HG02678 (cell line): ENCODE measurements at regions not wholly inside any gene's neighbourhood (a gene's known extent, or its start where the extent isn't known, plus 50 kb on each side); places are given as distances from the start of the nearest gene placed in this dataset.

Experiments used
- ATAC-seq: cut with Tn5 transposase; IDR thresholded peaks from one replicate; pipeline ENCODE4 v1.9.1; 2021; ENCODE audit warnings: mild to moderate bottlenecking, moderate library complexity; ENCODE audit not compliant: unreplicated experiment

- no peak for ATAC-seq
Measured at GRCh38 chr10:120982507-120982906, 131.3 kb downstream of the WDR11 start.

DNA sequence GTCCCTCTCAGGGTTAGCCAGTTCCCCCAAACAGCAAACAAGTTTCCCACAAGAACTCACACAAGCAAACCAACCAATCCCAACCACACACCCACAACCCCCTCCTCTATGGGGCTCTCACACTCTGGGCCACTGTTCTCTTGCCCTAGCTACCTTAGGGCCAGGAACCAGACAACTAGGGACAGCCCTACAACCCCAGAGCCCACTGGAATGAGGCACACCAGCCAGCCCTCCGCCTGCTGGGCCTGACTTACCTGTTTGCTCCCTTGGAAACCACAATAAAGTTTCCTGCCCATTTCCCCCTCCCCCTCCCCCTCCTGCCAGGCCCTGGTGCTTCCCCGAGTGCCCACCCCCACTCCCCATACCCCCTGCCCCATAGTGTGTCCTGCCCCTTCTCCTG, 132.6 kb downstream of the WDR11 start:
- no peak for ATAC-seq

- no peak for ATAC-seq
Measured at GRCh38 chr10:120984221-120984620, 133.1 kb downstream of the WDR11 start.

DNA sequence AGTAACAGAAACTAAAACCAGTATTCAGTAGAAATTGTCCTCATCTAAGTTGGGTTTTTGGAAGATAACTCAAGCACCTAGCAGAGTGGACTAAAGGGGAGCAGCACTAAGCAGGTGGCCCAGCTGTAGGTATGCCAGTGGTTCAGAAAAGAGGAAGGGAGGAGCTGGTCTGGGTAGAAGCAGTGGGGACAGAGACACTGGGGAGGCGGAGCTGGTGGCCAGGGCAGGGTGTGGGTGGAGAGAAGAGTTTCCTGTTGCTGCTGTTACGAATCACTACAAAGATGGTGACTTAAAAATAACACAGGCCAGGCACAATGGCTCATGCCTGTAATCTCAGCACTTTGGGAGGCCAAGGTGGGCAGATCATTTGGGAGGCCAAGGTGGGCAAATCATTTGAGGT, 136.2 kb downstream of the WDR11 start:
- ATAC-seq, result no peak

- ATAC-seq, result no peak
Measured at GRCh38 chr10:120988751-120989150, 137.6 kb downstream of the WDR11 start.

- ATAC-seq, result no peak
Measured at GRCh38 chr10:120989279-120989678, 138.1 kb downstream of the WDR11 start.

- ATAC-seq, result no peak
Measured at GRCh38 chr10:120989996-120990598, 138.9 kb downstream of the WDR11 start.

- ATAC-seq, result no peak
Measured at GRCh38 chr10:120990831-120991230, 139.7 kb downstream of the WDR11 start.

DNA sequence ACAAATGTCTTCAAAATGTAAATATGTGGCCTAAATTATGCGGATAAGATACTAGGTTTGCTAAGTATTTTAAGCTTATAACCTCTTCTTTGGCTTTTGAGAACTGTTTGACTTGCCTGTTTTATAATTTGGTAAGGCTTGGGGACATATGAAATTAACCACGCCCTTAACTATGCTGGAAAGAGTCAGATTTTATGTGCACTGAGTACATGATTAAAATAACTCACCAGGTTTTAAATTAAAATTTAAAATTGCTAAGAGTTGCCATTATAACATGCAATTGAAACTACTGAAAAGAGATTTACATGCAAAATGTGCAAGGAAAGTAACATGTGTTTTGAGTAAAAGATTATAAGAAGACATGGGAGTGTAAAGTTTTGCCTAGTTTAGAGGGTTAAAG, 141.9 kb downstream of the WDR11 start:
- ATAC-seq, result no peak

GRCh38 chr10:120995768-120996167, 144.6 kb downstream of the WDR11 start:
- no peak for ATAC-seq

GRCh38 chr10:120996456-120997034, 145.4 kb downstream of the WDR11 start:
- no peak for ATAC-seq

DNA sequence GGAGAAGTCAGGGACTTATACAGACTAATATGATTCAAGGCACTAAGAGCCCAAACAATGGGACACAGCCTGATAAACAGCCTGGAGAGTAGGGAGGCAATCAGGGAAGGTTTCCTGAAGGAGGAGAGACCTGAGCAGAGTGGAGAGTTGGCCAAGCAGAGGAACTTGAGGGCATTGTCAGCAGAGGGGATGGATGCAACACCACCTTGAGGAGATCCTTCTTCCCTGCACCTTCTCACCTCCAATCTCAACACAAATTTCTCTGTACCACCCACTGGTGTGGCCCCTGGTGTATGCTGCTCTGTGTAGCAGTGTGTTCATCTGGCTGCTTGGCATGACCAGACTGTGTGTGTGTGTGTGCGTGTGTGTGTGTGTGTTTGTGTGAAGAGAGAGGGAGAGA, 146.2 kb downstream of the WDR11 start:
- no peak for ATAC-seq

GRCh38 chr10:120997756-120998155, 146.6 kb downstream of the WDR11 start:
- ATAC-seq, result no peak

GRCh38 chr10:120998251-120998650, 147.1 kb downstream of the WDR11 start:
- no peak for ATAC-seq

DNA sequence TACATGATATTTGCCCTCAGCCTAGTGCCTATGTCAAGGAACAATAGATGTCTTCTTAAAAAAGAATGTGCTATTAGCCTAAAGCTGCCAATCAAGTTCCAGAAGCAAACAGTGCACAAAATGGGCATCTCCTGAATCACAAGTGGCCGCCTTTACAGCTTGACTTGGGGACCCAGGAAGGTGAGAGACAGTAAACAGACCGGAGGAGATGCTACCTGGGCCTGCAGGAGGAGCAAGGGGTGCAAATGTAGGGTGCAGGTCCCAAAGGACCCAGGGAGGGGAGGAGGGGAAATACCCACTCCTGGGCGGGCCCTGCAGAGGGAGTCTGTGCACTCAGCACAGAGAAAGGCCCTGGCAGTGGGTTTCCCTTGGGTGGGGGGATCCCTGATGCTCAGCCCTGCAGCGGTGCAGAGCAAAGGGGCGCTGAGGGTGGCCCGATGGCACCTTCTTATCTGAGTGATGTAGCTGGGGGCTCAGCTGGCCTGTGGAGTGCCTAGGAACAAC, 147.7 kb downstream of the WDR11 start:
- no peak for ATAC-seq

DNA sequence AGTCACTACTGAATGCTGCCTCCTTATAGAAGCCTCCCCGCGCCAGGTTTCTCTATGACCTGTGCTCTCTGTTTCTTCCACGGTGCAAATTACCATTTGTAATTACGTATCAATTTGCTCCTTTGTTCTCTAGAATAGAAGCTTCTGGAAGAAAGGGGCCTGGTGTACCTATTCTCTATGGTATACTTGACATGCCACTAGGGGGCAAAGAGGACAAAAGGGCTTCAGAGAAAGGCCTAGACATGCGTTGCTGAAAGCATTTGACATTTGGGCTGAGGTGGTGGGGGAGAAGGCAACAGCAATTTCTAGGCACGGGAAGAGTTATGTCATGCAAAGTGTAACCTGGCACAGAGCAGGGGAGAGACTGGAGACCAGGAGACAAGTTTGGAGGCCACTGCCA, 148.7 kb downstream of the WDR11 start:
- ATAC-seq, result no peak

DNA sequence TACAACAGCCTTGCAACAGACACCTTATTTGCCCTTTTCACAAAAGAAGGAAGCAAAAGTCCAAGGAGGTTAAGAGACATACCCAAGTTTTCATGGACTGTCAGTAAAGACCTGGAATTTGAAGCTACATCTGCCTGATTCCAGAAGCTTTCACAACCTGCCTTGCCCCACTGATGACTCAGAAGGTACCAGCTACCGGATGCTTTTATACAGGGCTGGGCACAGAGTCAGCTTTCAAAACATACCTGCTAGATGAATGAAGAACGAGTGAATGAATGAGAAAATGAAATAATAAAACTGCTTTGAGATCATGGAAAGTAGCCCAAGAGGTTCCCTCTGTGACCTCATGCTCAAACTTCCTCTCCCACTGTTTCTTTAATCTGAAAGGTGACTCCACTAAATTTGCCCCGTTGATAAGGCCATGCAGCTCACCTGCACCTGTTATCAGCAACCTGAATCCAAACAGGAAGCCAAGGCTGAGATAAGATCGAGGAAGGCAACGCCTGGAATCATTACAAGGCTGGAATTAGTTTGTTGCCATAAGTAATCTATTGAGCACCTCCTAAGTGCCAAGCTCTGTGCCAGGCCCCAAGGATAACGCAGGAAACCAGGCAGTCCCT, 151.5 kb downstream of the WDR11 start:
- no peak for ATAC-seq

- no peak for ATAC-seq
Measured at GRCh38 chr10:121005948-121006587, 154.9 kb downstream of the WDR11 start.

DNA sequence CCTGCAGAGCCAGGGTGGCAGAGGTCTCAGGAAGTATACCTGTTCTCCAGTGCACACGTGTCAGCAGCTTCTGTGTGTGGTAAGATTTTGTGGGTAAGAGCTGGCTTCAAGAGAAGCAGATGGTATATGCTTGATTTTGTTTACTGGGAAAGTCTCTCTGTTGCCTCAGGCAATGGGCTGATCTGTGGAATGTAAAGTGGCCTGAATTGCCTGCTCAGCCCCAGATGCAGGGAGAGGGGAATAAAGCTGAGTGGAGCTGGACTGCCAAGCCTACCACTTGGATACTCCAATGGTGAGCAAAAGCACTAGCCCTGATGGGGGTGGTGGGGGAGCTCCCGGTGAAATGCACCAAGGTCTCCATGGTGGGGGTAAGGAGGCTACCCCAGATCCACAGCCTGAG, 156.1 kb downstream of the WDR11 start:
- no peak for ATAC-seq

DNA sequence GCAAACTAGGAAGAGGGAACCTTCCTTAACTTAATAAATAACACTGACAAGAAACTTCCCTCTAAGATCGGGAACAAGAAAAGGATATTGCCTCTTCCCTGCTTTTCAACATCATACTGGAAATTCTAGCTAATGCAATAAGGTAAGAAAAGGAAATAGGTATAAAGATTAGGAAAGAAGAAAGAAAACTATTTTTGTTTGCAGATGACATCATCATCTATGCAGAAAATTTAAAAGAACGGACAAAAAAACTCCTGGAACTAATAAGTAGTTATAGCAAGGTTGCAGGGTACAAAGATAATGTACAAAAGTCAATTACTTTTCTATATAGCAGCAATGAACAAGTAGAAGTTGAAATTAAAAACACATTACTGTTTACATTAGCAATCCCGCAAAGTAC, 164.8 kb downstream of the WDR11 start:
- ATAC-seq, result no peak

DNA sequence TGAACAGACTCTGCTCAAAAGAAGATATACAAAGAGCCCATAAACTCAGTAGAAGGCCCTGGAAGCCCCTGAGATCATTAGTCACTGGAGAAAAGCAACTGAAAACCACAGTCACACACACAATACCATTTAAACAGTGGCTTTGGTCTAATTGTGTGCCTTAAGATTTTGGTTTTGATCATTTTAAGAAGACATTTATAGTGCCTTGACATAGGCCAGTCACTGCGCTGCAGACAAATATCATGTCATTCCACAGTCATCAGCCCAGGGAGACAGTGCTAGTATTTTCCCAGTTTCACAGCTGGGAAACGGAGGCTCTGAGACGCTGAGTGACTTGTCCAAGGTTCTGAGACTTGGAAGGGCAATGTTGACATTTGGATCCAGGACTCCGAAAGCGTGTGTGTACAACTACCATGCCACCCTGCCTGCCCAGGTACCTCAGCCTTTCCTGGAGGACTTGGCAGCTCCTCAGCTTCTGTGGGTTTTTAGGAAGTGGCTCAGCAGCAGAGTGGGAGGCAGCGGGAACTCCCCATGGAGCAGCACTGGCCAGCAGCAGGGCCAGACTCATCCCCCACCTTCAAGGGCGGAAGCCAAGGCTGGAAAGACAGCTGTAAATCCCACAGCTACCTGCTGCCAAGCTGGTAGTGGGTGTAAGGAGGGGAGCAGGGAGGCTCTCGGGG, 173.9 kb downstream of the WDR11 start:
- ATAC-seq, result no peak
